GM23248 (cell line): ENCODE measurements at regions not wholly inside any gene's neighbourhood (a gene's known extent, or its start where the extent isn't known, plus 50 kb on each side); places are given as distances from the start of the nearest gene placed in this dataset.

Experiments used
- EZH2 ChIP-seq: fragments of 200-600 bp; sonication (generic); IDR thresholded peaks from 2 replicates; pipeline ENCODE4 v1.6.1; 2018; ENCODE audit warnings: antibody characterized with exemption, mild to moderate bottlenecking; ENCODE audit not compliant: insufficient read depth, poor library complexity, severe bottlenecking
- EZH2phosphoT487 ChIP-seq: fragments of 200-600 bp; sonication (generic); IDR thresholded peaks from 2 replicates; pipeline ENCODE4 v1.6.1; 2018; ENCODE audit warnings: antibody characterized with exemption, moderate library complexity, mild to moderate bottlenecking, low read depth; ENCODE audit not compliant: insufficient read depth

- no peak for TF ChIP-seq EZH2
- no peak for TF ChIP-seq EZH2phosphoT487
These were observed 148.5 kb downstream of the ZNF486 start for GRCh38 chr19:20315543-20315942.
